Esophagus muscularis mucosa (tissue), 4 donors: ENCODE measurements at regions not wholly inside any gene's neighbourhood (a gene's known extent, or its start where the extent isn't known, plus 50 kb on each side); places are given as distances from the start of the nearest gene placed in this dataset.

Experiments
- EP300 ChIP-seq: sonication (generic); formaldehyde crosslinking; IDR thresholded peaks from one replicate; pipeline ENCODE4 v1.6.1; 2017; ENCODE audit warnings: antibody characterized with exemption
- POLR2A ChIP-seq: fragments of 450-650 bp; IDR thresholded peaks from one replicate; pipeline ENCODE4 v1.6.1; 2017; ENCODE audit warnings: antibody characterized with exemption, moderate library complexity, mild to moderate bottlenecking, low read depth
- POLR2AphosphoS5 ChIP-seq, 2 donors: sonication (generic); formaldehyde crosslinking; IDR thresholded peaks; one replicate each; pipeline ENCODE4 v1.6.1; 2017; ENCODE audit warnings: antibody characterized with exemption in 2 of 2
- TF ChIP-seq, protein P1 (sequence below), 3 experiments: fragments of 200-600 bp in 2 of 3; fragments of 450-650 bp in 1 of 3; sonication (generic) in 2 of 3; IDR thresholded peaks; one replicate each; pipeline ENCODE4 v1.5.1; 2017 to 2019; ENCODE audit warnings: antibody characterized with exemption in 3 of 3, mild to moderate bottlenecking in 2 of 3, moderate library complexity in 1 of 3

DNA sequence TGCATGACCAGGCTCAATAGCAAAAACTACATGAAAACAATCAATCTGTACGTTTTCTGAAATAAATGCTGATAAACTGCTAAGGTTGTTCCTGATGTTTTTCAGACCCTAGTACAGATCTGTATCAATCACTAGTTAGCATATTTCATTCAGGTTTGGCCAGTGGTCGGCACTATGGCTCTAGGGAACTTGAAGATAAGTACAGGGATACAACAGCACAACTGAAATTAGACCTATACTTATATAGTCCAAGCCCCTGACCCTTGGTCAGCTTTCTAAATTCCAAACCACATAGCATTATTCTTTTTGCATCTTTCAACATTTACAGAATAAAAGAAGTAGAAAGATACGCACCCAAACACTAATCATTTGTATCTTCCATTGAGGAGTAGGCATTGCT, 142.7 kb downstream of the PLPPR4 start:
- TF ChIP-seq, protein P1, sequence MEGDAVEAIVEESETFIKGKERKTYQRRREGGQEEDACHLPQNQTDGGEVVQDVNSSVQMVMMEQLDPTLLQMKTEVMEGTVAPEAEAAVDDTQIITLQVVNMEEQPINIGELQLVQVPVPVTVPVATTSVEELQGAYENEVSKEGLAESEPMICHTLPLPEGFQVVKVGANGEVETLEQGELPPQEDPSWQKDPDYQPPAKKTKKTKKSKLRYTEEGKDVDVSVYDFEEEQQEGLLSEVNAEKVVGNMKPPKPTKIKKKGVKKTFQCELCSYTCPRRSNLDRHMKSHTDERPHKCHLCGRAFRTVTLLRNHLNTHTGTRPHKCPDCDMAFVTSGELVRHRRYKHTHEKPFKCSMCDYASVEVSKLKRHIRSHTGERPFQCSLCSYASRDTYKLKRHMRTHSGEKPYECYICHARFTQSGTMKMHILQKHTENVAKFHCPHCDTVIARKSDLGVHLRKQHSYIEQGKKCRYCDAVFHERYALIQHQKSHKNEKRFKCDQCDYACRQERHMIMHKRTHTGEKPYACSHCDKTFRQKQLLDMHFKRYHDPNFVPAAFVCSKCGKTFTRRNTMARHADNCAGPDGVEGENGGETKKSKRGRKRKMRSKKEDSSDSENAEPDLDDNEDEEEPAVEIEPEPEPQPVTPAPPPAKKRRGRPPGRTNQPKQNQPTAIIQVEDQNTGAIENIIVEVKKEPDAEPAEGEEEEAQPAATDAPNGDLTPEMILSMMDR (IDR thresholded peaks at IDR 0.05): no peak
- TF ChIP-seq POLR2A (no peak), EP300 (no peak), POLR2AphosphoS5 (IDR thresholded peaks at IDR 0.05) (no peak)
